ENCODE measurements at regions not wholly inside any gene's neighbourhood (a gene's known extent, or its start where the extent isn't known, plus 50 kb on each side); places are given as distances from the start of the nearest gene placed in this dataset.

- no peak for TF ChIP-seq REST (IDR thresholded peaks at IDR 0.05; ENCODE audit: insufficient read depth in 1 of 2, low read depth in 2 of 2, low read length in 2 of 2)
- TF ChIP-seq SIN3A (IDR thresholded peaks at IDR 0.05; ENCODE audit: borderline replicate concordance, insufficient read depth, low read length), result no peak
- TF ChIP-seq FOXP2 (optimal IDR thresholded peaks at IDR 0.05; ENCODE audit: borderline replicate concordance, extremely low read depth, extremely low read length, insufficient read depth), result no peak
- no peak for TF ChIP-seq TAF1 (IDR thresholded peaks at IDR 0.05; ENCODE audit: borderline replicate concordance, insufficient read depth, low read length)
- TF ChIP-seq POLR2AphosphoS5 (IDR thresholded peaks at IDR 0.05; ENCODE audit: low read depth, low read length), result no peak
Measured at GRCh38 chr5:156164306-156164705, 162.7 kb upstream of the SGCD start.

- TF ChIP-seq FOXP2 (optimal IDR thresholded peaks at IDR 0.05; ENCODE audit: borderline replicate concordance, extremely low read depth, extremely low read length, insufficient read depth) (no peak), TAF1 (IDR thresholded peaks at IDR 0.05; ENCODE audit: borderline replicate concordance, insufficient read depth, low read length) (no peak), REST (IDR thresholded peaks at IDR 0.05; ENCODE audit: insufficient read depth in 1 of 2, low read depth in 2 of 2, low read length in 2 of 2) (no peak), SIN3A (IDR thresholded peaks at IDR 0.05; ENCODE audit: borderline replicate concordance, insufficient read depth, low read length) (no peak), POLR2AphosphoS5 (IDR thresholded peaks at IDR 0.05; ENCODE audit: low read depth, low read length) (no peak)
Measured at GRCh38 chr5:156169495-156169894, 157.5 kb upstream of the SGCD start.

GRCh38 chr5:156170351-156170961, 156.5 kb upstream of the SGCD start:
- TF ChIP-seq TAF1 (IDR thresholded peaks at IDR 0.05; ENCODE audit: borderline replicate concordance, insufficient read depth, low read length) (no peak), REST (IDR thresholded peaks at IDR 0.05; ENCODE audit: insufficient read depth in 1 of 2, low read depth in 2 of 2, low read length in 2 of 2) (peak in 1 of 2 experiments; percentile 75; a peak in 2 of 4 replicates)

- TF ChIP-seq TAF1 (IDR thresholded peaks at IDR 0.05; ENCODE audit: borderline replicate concordance, insufficient read depth, low read length) (no peak), FOXP2 (optimal IDR thresholded peaks at IDR 0.05; ENCODE audit: borderline replicate concordance, extremely low read depth, extremely low read length, insufficient read depth) (no peak), SIN3A (IDR thresholded peaks at IDR 0.05; ENCODE audit: borderline replicate concordance, insufficient read depth, low read length) (no peak), REST (IDR thresholded peaks at IDR 0.05; ENCODE audit: insufficient read depth in 1 of 2, low read depth in 2 of 2, low read length in 2 of 2) (no peak), POLR2AphosphoS5 (IDR thresholded peaks at IDR 0.05; ENCODE audit: low read depth, low read length) (no peak)
Measured at GRCh38 chr5:156174225-156174624, 152.7 kb upstream of the SGCD start.

GRCh38 chr5:156178117-156178516, 148.8 kb upstream of the SGCD start:
- TF ChIP-seq SIN3A (IDR thresholded peaks at IDR 0.05; ENCODE audit: borderline replicate concordance, insufficient read depth, low read length) (no peak), POLR2AphosphoS5 (IDR thresholded peaks at IDR 0.05; ENCODE audit: low read depth, low read length) (no peak), FOXP2 (optimal IDR thresholded peaks at IDR 0.05; ENCODE audit: borderline replicate concordance, extremely low read depth, extremely low read length, insufficient read depth) (no peak), TAF1 (IDR thresholded peaks at IDR 0.05; ENCODE audit: borderline replicate concordance, insufficient read depth, low read length) (no peak), REST (IDR thresholded peaks at IDR 0.05; ENCODE audit: insufficient read depth in 1 of 2, low read depth in 2 of 2, low read length in 2 of 2) (no peak)
